Fibroblast of gingiva (primary cell): ENCODE measurements at regions not wholly inside any gene's neighbourhood (a gene's known extent, or its start where the extent isn't known, plus 50 kb on each side); places are given as distances from the start of the nearest gene placed in this dataset.
A peak's percentile ranks its signal among the peaks of the same experiment; 100 is the strongest.

Experiments
- DNase-seq: peaks from one replicate; pipeline ENCODE4 v3.0.0-alpha.2; 2011; ENCODE audit warnings: low read depth

DNA sequence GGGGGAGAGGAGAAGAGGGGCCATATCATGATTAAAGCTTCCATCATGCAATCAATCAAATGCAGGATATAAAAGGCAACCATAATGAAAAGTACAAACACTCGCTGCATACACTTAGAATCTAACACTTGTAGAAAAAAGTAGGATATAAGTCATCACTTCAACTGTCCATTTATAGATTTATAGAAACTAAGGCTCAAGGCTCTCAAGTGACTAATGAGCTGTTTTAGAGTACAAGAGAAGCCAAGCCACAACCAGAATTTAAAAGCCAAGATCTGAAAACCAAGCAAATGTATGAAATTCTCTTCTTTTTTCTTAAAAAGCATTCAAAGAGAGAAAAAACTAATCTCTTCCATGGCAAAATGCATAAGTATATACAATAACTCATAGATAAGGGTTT lies 160.2 kb upstream of the BLID start:
- no peak for DNase-seq

DNA sequence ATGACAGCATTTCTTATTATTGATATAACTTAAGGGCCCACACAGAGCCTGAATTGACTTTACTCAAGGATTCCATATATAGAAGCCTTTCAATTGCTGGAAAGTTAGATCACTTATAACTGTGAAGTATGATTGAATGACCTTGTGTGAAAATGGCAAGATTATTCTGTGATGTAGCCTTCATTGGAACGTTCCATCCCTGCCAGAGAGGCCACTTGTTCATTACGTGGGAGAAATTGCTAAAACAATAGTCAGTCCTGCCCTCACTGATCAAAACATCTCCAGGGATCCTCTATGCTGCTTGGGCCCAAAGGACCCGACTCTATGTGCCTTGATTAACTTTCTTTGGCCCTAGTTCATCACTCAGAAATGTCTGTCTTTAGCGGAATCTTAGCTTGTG lies 159.5 kb upstream of the BLID start:
- DNase-seq, result no peak

DNA sequence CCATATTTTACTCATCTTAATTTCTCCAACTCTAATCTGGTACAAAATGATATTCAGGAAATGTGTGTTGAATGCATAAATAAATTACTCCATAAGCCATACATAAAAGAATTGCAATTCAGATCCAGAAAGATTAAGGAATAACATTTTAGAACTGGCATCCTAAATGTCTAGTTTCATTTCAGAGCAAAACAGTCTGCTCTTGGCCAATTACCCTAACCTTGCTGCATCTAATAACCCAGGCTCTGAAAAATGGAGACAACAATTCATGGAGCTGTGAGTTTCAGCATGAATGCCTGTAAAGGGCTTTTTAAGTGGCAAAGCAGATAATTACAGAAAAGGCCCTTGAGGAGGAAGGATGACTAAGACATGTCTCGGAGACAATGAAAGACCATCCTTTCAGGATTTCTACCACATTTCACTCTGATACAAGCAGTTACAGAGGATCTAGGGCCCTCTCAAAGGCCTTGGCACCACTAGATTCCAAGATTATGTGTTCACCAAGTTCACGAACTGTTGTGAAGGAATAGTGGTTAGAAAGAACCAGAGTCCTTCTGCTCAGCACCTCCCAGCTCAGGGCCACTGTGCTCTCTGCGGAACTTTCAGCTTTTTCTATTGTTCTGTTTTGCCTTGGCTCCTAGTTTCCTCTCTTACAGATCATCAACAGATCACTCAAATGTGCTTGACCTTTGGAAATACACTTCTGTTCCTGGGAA lies 157.6 kb upstream of the BLID start:
- no peak for DNase-seq

DNA sequence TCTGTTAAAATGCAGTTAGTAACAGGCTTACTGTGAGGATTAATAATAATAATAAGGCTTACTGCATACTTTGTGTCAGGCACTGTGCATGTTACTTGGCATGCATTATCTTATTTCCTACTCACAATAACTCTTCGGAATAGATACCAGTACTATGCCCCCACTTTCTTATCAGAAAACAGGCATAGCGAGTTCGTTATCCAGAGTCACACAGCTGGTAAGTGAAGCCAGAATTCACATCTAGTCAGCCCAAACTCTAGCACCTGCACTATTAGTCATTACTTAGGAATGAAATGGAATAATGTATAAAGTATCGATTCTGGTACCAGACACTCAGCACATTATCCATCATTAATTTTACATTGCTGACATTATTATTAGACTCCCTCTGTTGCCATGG lies 155.7 kb upstream of the BLID start:
- no peak for DNase-seq

DNA sequence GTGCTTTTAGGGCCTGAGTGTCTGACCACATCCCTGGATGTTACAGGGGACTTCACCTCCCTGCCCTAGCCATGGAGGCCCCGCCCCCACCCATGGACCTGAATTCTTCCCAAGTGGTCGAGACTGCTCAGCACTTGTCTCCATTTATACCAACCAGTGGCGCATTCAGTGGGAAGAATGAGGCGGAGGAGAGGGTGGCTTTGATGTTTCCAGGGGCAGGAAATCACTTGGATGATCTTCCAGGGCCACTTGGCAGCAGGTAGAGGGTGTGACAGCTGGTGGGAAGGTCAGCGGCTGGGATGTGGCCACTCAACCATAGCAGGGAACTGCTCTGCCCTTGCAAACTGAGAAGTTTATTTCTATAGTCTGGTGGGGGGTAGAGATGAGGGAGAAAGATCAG lies 155.1 kb upstream of the BLID start:
- no peak for DNase-seq

DNA sequence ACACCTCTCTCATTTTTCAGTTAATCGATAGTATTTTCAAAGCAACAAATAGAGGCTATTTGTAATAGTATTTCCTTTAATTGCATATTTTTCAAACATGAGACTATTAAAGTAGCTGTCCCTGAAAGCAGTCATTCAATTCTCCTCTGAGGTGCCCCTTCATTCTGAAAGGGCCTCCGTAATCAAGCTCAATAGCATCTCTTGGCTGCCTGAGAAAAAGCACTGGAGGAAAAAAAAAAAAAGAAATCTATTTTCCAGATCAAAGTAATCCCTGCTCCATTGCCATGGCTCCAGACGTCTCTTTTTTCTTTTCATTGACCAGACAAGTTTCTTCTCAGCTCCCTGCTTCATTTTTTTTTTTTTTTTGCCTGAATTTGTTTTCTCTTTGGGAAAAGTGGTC lies 154.5 kb upstream of the BLID start:
- DNase-seq, result no peak

DNA sequence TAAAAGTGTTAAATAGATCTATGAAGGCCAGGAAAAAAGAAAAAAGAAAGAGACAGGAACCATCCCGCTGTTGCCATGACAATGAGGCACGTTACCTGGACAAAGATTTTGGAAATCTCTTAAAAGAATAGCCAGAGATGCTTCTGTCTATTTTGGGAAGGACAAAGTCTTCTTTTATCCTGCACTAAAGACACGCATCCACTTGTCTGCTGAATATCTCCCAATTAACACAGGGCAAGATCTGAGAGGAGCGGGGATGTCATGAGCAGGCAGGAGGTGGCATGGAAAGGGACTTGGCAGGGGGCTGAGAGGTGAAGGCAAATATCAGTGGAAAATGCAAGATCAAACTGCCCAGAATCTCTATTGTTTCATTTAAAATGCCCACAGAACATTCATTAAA lies 153.8 kb upstream of the BLID start:
- no peak for DNase-seq

DNA sequence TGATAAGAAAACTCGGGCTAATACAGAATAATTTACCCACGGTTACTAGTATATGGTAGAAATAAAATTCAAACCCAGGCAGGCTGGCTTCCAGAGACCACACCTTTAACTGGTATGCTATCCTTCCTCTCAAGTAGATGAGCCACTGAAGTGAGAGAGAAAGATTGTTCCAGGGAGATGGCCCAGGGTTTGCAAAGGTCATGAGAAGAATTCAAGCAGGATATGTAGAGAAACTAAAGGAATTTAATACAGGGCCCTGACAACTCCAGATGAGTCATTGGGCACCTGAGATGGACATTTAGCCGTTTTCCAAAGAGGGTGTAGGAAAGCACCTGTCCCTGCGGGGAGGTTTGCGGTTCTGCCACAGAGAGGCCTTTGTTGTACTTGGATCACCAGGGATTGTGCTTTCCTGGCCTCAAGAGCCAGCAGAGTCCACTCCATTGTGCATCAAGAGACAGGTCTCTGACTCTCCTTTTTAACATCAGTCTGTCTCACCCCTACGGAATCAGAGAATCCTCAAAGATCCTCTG lies 152.7 kb upstream of the BLID start:
- no peak for DNase-seq

DNA sequence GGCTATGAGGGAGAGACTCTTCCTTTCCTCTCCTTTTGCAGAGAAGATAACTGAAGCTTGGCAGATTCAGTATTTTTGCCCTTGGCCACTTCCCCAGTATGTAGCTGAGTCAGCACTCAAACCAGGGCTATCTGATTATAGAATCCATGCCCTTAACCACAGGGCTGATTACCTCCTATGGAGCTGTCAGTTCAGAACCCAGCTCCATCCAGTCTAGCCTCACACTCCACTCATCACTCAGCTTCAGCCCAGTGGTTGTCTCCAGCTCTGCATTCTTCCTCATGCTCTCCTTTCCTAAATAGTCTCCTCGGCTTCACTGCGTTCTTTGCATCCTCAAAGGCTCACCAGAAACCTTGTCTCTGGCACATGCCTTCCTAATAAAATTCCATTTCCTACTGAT lies 151.6 kb upstream of the BLID start:
- peak; percentile 10 for DNase-seq

DNA sequence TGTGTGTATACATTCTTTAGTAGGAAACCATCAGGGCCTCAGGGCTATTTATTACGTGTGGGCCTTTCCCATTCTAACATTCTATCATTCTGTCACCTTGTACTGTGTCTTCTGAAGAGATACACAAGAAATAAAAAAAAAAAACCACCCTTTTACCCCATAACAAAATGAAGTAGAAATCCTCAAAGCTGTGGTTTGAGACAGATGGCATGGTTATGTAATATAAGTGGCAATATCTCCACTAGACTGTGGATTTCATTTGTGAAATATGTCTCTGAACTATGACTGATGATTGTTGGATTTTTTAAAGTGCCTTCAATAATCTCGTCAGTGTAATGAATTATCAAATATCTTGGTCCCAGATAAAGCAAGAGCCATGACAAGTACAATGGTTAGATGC lies 150.0 kb upstream of the BLID start:
- no peak for DNase-seq

DNA sequence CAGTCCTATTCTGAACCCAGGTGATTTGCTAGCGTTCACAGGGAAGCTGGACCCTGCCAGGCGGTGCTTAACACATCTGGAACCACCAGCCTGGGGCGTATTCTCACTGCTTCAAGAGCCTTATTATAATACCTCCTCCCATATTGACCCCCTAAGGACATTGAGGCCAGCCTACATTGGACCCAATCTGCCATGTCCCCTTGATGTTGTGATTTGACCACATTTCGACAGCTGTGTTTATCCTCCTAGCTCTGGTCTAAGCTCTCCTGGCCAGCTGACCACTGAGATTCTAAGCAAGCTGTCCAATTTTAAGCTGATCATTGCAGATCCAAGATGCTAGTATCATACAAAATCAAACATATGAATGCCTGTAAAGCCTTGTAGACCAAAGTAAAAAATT lies 148.1 kb upstream of the BLID start:
- no peak for DNase-seq

DNA sequence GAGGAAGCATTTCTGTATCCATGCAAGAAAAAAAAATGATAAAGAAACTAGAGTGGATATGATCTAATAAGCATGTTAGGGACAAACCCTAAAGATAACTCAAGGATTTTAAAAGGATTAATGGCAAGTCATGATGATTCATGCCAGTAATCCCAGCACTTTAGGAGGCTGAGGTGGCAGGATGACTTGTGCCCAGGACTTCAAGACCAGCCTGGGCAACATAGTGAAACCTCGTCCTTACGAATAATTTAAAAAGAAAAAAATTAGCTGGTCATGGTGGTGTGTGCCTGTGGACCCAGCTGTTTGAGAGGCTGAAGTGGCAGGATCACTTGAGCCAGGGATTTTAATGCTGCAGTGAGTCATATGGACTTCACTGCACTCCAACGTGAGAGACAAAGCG lies 145.5 kb upstream of the BLID start:
- no peak for DNase-seq

DNA sequence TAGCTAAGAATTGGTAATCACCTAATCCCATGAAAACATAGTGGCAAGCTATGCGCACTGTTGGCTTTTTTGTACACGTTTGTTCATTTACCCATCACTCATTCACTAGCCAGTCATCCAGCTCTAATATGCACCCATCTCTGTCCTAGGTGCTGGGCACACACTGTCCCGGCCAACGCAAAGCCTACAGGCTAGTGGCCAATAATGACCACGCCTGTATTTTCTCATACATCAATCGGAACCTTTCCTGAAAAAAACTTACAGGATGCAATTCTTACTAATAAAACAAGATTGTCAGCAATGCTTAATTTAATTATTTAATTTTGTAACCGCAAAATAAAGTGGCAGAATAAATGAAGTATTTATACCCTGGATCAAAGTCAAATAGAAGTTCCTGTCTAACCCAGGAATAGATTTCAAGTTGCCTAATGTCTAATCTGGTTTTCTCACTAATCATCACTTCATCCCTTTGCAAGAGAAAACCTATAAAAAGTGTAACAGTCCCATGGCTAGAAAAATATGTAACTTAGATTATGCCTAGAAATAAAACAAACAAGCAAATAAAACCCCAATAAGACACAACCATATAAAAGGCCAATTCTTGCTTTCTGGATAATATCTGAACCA lies 143.3 kb upstream of the BLID start:
- no peak for DNase-seq

DNA sequence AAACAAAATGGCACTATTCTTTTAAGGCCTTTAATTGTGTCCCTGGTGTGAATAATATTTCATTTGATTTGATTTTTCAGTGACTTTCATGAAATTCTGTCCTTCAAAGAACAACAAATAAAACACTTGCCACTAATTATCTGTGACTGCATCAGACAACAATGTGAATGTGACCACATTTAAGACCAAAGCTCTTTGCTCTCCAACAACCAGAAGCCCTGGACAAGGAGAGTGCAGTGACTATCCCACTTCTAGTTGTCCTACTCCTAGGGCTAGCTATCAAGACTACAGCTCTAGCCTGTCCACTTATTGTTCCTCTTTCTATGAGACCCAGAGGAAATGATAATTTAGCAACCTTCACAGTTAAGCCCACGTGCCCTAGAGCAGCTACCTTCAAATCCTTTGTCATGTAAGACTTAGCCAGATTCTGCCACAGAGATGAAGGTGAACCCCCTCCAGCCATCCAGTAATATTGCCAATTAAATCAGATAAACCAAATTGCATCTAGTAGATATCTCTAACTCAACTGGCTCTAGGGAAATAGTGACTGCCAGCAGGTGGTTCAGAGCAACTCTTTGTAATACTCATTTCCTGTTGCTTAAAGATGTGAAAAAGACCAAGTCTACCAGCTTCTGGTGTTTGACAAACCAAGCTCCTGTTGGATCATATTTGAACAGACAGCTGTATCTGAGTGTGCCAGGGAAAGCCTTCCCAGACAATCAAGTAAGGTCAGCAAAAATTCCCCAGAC lies 142.6 kb upstream of the BLID start:
- no peak for DNase-seq

DNA sequence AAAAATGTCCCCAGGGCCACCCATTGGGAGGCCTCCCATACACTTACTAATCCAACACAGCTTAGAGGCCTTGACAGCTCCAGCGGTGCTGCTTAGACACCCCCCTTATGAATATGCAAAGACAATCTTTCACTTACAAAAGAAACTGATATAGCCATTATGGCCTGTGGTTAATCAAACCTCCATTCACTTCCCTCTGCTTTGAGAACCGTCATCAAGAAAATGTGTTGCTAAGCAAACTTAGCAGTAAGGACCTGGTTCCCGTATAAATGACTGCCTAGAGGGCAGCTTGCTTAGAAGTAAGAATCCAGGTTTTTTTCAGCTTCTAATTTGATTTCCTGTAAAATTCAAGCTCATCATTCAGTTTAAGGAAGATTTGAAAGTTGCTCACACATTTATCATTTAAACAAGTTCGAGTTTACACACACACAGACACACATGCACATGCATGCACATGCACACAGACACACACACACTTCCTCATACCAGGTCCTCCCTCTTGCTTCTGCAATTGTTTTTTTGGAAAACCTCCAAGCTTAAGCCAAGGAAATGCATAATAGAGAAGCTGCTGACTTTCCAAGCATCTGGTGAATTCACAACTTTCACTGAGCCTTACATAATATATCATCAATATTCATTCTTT lies 137.7 kb upstream of the BLID start:
- peak; percentile 7 for DNase-seq

DNA sequence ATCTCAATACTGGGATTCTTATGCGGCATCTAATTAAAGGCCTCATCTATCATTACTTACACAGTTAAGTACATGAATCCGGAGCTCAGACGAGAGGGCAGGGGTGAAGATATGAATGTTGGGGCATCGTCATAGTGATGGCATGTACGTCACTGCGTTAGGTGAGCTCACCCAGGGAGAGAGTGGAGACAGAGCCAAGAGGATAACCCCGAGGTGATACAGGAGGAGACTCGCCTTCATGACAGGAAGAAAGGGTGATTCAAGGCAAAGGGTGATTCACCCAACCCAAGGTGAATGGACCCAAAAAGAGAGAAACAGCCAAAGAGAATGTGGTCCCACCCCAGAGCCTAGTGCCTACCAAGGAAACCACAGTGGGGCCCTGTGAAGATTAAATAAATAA lies 132.9 kb upstream of the BLID start:
- DNase-seq, result no peak

DNA sequence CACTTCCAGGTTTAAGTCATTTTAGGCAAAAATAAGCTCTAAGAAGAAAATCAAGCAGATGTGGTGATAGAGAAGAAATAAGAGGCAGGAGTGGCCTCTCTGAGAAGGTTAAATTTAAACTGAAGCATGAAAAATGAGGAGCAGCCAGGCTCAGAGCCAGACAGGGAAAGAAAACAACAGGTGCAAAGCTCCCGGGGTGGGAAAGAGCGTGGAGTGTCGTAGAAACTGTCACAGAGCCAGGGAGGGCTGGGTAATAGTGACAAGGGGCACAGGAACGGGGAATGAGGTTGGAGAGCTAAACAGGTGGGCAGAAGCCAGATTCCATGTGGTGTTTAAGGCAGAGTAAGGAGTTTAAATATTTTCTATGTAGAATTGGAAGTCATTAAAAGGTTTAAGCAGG lies 132.1 kb upstream of the BLID start:
- DNase-seq, result no peak

DNA sequence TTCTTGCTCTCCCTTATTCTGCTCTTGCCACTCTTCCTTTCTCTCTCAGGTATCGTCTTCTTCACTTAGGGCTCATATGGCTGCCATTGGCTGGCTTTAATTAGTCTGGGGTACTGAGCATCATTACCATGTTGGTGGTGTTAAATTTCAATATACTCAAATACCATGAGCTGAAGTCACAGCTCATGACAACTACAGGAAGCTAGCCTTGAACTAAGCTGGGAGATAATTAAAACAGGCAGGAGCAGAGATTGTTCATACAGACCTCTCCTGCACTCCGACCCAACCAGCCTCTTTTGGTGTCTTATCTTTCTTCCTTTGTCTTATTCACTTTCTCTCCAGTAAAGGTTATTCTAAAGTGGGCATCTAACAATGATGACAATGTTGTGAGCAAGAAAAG lies 130.9 kb upstream of the BLID start:
- peak; percentile 9 for DNase-seq

DNA sequence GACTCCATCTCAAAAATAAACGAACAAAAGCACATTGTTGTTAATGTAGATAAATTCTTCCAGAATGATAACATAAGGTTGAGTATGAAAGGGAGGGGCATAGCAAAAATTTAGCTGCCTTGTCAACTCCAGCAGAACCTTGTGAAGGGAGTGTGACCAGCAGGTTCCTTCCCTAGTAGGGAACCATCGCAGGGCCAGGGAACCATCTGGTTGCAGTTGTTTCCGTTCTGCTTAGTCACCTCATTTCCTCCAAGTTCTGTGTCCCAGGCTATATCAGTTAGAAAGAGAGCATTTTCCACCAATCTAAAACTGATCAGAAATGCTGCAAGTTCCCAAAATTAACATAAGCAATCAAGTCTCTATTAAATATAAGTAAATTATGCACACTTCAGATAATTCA lies 126.7 kb upstream of the BLID start:
- no peak for DNase-seq

DNA sequence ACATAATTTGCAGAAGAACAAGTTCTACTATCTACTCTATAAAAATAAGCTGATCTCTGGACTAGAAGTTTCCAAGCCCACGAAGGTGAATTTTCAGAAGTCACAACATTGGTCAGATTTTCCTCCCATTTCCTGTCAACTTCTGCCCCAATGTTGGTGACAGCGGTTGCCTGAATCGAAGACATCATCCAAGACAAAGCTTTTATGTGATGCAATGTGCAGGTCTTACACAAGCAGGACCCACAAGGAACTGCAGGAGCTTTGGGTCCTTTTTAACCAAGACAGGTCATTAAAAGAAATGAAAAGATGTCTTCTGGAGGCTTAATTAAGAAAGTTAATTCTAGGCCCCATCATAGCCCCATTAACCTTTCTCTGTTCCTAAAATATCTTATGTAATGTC lies 125.6 kb upstream of the BLID start:
- DNase-seq, result no peak

DNA sequence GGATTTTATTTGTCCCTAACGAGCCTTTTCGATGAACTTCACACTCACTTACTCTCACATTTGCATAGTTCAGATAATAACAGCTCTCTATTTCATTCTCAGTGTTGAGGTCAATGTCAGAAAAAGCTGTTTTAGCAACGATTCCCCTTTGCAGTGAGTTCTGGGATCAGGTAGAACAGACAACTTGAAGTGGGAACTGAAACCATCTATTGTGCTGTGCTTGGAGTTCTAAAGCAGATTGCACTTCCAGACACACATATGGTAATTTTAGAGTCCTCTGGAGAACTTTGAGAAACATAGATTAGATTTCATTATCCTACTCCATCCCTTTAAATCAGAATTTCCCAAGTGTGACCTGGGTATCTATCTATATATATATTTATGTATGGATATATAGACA lies 124.6 kb upstream of the BLID start:
- no peak for DNase-seq

DNA sequence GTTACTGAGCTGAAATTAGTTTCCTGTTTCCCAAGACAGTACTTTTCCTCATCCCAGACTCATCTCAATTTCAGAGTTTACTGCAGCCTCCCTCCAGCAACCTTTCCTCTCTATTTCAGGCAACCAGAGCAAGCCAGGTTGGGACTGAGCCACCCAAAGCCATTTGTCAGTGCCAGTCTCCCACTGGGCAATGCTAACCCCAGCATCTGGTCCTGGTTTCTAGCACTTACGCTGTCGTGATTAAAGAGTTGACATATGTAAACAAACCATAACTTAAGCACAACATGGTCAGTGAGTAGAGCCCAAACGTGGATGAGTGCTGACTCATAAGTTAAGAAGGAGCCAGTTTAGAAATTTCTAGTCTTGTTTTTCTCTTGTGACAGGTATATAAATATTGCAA lies 119.6 kb upstream of the BLID start:
- peak; percentile 98 for DNase-seq

DNA sequence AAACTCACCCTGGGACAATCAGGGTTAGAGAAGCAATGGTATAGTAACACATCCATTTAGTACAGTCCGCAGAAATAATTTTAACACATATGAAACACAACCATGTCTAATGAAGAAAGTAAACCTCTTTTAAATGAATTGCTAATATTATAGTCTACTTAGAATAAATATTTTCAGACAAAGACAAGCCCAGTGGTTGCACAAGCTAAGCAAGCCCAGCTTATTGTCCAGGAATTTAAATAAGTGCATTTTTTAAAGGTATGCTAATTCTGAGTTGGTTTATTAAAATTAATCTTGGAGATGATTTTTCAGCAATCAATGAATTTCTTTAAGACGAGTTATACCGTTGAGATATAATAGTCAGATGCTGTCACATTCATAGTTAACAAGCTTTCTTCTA lies 118.8 kb upstream of the BLID start:
- DNase-seq, result no peak
